GM06990 (cell line): ENCODE measurements at regions not wholly inside any gene's neighbourhood (a gene's known extent, or its start where the extent isn't known, plus 50 kb on each side); places are given as distances from the start of the nearest gene placed in this dataset.
"Not testable (repeated sequence)": the region's sequence is repeated elsewhere in the genome, so short reads cannot be mapped to it uniquely, and the experiment has no call there.

Source experiments
- DNase-seq: peaks from one replicate; pipeline ENCODE4 v3.0.0-alpha.2; 2011; ENCODE audit not compliant: insufficient read length; ENCODE audit errors: extremely low read depth
- H3K27me3 ChIP-seq: replicated peaks from 2 replicates; pipeline ENCODE4 v1.6.0; 2011; ENCODE audit warnings: low read length; ENCODE audit not compliant: control insufficient read depth, insufficient read depth
- H3K36me3 ChIP-seq: 2 replicates; pipeline ENCODE4 v1.5.1; 2011; ENCODE audit warnings: low read length; ENCODE audit not compliant: control insufficient read depth, insufficient read depth
- H3K4me3 ChIP-seq: replicated peaks from 2 replicates; pipeline ENCODE4 v1.5.1; 2011; ENCODE audit warnings: low read depth, mild to moderate bottlenecking, control low read depth, low read length
- TF ChIP-seq, protein P1 (sequence below): IDR thresholded peaks from 2 replicates; pipeline ENCODE4 v1.5.1; 2011; ENCODE audit warnings: low read length, control low read depth, mild to moderate bottlenecking, inconsistent platforms; ENCODE audit not compliant: insufficient read depth, poor library complexity, severe bottlenecking

DNA sequence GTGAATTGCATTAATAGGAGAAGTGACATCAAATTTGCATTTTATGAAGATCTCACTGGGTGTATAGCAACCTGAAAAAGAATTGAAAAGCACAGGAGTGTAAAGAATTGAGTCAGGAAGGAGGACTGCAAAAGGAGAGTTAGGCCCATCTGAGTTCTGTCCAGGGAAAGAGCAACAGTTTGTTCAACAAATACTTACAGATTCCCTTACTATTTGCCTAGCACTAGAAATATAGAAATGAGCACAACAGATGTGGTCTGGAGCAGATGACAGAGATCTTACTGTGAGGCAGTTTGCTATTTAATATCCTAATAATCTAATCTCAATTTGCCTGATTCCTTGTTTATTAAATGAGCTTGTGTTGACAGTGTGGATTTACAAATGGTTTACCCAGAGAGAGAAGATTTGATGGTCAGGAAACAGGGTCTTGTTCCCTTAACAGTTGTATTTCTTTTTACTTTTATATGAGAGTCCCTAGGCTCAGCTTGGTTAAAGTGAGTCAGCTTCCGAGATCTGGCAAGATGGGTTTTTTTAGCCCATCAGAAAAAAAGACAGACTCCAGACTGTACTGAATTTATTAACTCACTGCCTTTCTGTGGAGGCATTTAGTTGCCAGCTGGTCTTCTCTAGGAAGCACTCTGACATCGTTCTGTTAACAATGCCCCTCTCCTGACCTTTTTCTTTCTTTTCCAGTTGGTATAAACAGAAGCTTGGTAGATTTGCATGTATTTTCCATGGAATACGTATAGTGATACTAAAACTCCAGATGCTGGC lies 229.7 kb downstream of the TTC6 start:
- TF ChIP-seq, protein P1, sequence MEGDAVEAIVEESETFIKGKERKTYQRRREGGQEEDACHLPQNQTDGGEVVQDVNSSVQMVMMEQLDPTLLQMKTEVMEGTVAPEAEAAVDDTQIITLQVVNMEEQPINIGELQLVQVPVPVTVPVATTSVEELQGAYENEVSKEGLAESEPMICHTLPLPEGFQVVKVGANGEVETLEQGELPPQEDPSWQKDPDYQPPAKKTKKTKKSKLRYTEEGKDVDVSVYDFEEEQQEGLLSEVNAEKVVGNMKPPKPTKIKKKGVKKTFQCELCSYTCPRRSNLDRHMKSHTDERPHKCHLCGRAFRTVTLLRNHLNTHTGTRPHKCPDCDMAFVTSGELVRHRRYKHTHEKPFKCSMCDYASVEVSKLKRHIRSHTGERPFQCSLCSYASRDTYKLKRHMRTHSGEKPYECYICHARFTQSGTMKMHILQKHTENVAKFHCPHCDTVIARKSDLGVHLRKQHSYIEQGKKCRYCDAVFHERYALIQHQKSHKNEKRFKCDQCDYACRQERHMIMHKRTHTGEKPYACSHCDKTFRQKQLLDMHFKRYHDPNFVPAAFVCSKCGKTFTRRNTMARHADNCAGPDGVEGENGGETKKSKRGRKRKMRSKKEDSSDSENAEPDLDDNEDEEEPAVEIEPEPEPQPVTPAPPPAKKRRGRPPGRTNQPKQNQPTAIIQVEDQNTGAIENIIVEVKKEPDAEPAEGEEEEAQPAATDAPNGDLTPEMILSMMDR, result no peak
- Histone ChIP-seq H3K27me3 (no peaks in the 10 kb centered on the region), H3K4me3 (no peak overlapping the region), H3K36me3 (no peaks in the 10 kb centered on the region)
- no peak for DNase-seq

DNA sequence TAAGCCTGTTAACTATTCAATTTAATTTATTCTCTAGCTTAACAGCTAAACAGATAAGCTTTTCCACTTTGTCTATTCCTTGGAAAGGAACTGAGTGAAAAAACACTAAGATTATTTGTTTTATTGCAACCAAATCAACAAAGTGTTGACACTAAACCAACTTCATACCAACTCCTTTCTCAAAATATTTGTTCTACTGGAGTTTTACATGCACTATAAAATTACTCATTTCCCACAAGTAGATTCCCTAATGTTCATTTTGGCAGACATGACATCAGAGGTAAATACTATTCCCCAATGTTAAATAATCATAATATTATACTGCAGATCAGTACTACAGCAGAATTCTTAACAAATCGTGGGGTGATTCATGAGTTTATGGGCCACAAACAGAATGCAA lies 231.4 kb downstream of the TTC6 start:
- no peak for DNase-seq
- Histone ChIP-seq H3K27me3 (no peaks in the 10 kb centered on the region), H3K36me3 (no peaks in the 10 kb centered on the region), H3K4me3 (no peak overlapping the region)
- TF ChIP-seq, protein P1, result no peak

GRCh38 chr14:37830271-37830670 lies 234.8 kb downstream of the TTC6 start:
- no peak for DNase-seq
- TF ChIP-seq, protein P1, result no peak
- Histone ChIP-seq H3K36me3 (no peaks in the 10 kb centered on the region), H3K4me3 (no peak overlapping the region), H3K27me3 (no peaks in the 10 kb centered on the region)

DNA sequence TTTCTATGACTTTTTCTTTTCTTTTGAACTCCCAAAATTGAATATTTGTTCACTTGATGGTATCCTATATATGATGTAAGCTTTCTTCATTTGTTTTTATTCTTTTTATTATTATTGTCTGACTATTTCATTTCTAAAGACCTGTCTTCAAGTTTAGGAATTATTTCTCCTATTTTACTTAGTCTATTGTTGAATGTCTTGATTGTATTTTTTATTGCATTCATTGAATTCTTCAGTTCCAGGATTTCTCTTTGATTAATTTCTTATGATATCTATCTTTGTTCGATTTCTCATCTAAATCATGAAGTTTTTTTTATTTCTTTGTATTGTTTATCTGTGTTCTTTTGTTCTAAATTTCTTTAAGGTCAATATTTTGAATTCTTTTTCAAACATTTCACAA lies 238.8 kb downstream of the TTC6 start:
- no peak overlapping the region for H3K4me3 ChIP-seq
- DNase-seq, result no peak
- H3K36me3 ChIP-seq, result no peaks in the 10 kb centered on the region
- TF ChIP-seq, protein P1, result no peak
- H3K27me3 ChIP-seq, result no peaks in the 10 kb centered on the region

DNA sequence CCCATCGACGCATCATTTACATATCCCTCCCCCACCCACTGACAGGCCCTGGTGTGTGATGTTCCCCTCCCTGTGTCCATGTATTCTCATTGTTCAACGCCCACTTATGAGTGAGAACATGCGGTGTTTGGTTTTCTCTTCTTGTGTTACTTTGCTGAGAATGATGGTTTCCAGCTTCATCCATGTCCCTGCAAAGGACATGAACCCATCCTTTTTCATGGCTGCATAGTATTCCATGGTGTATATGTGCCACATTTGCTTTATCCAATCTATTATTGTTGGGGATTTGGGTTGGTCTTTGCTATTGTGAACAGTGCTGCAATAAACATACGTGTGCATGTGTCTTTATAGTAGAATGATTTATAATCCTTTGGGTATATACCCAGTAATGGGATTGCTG lies 243.3 kb downstream of the TTC6 start:
- not testable (repeated sequence) for H3K36me3 ChIP-seq, DNase-seq, H3K4me3 ChIP-seq, H3K27me3 ChIP-seq

DNA sequence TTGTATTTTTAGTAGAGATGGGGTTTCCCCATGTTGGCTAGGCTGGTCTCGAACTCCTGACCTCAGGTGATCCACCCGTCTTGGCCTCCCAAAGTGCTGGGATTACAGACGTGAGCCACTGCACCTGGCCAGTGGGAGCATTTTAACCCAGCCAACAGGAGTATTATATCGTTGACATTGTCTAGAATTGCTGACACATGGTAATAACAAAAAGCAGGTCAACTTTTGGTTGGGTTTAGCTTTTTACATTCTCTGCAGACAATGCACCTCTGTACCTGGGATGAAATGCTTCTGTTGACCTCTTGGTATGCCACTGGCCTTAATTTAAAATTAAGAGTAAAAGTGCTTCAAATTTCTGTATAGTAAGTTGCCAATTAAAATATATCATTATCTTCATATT lies 245.6 kb downstream of the TTC6 start:
- H3K36me3 ChIP-seq, H3K27me3 ChIP-seq, H3K4me3 ChIP-seq, DNase-seq: not testable (repeated sequence)

DNA sequence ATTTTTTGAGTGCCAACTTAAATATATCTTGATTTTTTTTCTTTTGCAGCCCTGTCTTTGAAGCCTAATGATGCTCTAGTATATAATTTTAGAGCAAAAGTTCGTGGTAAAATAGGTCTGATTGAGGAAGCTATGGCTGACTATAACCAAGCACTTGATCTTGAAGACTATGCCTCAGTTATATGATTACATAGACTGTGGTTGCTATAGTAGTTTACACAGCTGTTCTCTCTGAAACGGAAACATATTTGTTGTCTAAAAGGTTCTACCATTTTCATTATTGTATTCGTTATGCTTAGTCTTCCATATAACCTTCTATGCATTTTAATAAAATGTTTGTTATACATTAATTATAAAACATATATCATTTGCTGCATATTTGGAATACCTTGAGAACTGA lies 246.7 kb downstream of the TTC6 start:
- TF ChIP-seq, protein P1, result no peak
- no peaks in the 10 kb centered on the region for H3K27me3 ChIP-seq
- no peaks in the 10 kb centered on the region for H3K36me3 ChIP-seq
- H3K4me3 ChIP-seq, result no peak overlapping the region
- no peak for DNase-seq
